Neural progenitor cell (in vitro differentiated cells): ENCODE measurements at regions not wholly inside any gene's neighbourhood (a gene's known extent, or its start where the extent isn't known, plus 50 kb on each side); places are given as distances from the start of the nearest gene placed in this dataset.

Experiments
- EZH2 ChIP-seq: fragments of 200-600 bp; sonication (generic); IDR thresholded peaks from 2 replicates; pipeline ENCODE4 v1.6.1; 2017; ENCODE audit warnings: antibody characterized with exemption, mild to moderate bottlenecking, moderate library complexity
- EZH2phosphoT487 ChIP-seq: fragments of 200-600 bp; sonication (generic); IDR thresholded peaks from 2 replicates; pipeline ENCODE4 v1.6.1; 2017; ENCODE audit warnings: antibody characterized with exemption
- TF ChIP-seq, protein P1 (sequence below): fragments of 200-600 bp; sonication (generic); IDR thresholded peaks from 2 replicates; pipeline ENCODE4 v1.5.1; 2017; ENCODE audit warnings: antibody characterized with exemption, mild to moderate bottlenecking

DNA sequence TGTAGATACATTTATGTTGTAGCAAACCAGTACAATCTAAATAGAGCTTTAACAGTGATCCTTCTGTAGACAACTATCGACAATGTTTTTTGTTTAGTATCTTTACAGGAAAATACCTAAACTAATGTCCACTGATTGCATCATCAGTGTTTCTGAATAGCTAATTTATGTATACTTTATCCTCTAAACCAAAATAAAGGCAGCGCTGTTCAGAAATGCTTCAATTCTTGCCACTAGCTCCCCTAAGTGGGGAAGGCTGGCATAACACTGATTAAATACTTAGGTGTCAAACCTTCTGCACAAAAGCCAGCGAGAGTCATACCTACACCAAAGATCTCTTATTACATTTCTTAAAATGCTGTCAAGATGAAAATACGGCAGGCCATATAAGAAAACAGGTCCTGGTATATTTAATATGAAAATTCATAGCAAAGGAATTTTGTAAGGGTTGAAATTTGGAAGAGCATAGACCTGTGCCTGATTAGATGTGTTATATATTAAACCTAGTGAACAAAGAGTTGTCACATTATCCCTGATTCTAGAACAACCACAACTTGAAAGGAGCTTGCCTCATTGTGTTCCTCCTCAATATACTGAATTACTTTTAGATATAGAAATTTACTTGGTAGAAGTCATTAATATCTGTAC lies 1693.4 kb upstream of the SLC39A10 start:
- TF ChIP-seq, protein P1, sequence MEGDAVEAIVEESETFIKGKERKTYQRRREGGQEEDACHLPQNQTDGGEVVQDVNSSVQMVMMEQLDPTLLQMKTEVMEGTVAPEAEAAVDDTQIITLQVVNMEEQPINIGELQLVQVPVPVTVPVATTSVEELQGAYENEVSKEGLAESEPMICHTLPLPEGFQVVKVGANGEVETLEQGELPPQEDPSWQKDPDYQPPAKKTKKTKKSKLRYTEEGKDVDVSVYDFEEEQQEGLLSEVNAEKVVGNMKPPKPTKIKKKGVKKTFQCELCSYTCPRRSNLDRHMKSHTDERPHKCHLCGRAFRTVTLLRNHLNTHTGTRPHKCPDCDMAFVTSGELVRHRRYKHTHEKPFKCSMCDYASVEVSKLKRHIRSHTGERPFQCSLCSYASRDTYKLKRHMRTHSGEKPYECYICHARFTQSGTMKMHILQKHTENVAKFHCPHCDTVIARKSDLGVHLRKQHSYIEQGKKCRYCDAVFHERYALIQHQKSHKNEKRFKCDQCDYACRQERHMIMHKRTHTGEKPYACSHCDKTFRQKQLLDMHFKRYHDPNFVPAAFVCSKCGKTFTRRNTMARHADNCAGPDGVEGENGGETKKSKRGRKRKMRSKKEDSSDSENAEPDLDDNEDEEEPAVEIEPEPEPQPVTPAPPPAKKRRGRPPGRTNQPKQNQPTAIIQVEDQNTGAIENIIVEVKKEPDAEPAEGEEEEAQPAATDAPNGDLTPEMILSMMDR, result peak; percentile 74
- TF ChIP-seq EZH2 (no peak), EZH2phosphoT487 (no peak)
